ENCODE measurements at regions not wholly inside any gene's neighbourhood (a gene's known extent, or its start where the extent isn't known, plus 50 kb on each side); places are given as distances from the start of the nearest gene placed in this dataset.

DNA sequence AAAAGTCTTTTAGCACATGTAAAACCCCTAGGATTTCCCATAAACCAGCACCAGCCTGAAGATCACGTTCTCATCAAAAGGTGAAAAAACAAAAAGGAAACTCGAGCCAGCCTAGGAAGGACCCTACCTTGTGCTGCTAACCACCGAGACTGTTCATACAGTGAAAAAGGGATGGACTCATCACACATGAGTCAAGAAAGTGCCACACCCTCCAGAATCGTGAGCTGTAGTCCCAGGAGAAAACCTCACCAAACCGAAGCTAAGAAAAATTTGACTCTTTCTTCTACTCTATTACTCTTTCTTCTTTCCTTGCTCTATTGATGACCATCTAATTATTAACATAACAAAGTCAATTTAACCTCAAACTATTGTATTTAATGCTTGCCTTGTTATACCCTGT lies 124.8 kb upstream of the USP9Y start:
- no peak for DNase-seq (ENCODE audit: low read depth in 2 of 2)

DNA sequence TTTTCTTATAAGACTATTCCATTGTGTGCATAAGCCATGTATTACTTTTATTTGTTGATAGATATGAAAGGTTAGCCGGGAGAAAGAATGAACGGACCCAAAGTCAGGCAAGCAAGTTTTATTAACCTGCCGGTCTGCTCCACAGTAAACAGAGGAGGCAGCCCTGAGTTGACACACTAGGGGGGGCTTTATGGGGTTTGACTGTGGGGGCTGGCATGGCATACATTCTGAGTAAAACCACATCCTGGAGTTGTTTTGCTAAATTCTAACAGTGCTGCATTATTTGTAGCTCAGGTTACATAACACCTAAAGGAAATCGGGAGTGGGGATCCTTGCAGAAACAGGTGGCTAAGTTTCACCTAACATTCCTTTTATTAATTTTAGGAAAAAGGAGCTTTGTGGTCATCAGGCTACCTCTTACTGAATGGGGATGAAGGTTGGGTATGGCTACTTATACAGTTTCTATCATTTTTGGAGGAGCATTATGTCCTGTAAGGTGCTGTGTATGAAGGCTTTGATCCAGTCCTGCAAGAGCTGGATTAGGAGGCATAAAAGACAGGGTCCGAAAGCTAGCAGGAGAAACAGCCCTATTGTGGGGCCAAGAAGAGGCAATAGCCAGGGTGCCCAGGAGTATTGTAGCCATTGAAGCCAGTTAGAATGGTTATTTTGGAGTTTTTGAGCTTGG lies 107.4 kb upstream of the USP9Y start:
- DNase-seq (ENCODE audit: low read depth in 2 of 2), result no peak

GRCh38 chrY:12598783-12599182 lies 102.2 kb upstream of the USP9Y start:
- peak; percentile 2 to 4 for DNase-seq (ENCODE audit: low read depth in 2 of 2)

DNA sequence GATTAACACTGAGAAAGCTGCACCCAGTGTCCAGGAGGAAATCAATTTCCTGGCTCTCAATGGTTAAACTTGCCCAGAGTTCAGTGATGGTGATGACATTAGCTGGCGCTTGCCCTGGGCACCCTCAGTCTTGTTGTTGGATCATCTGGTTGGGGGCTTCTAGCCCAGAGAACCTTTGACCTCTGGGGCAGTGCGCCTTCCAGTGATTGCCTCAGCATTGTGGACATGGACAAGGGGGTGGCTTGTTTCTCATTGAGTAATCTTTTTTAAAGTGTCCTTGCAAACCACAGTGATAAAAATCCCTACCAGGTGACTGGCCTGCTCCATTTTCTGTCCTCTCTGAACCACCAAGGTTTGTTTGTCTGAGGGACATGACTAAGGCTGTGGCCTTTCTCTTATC lies 95.6 kb upstream of the USP9Y start:
- no peak for DNase-seq (ENCODE audit: low read depth in 2 of 2)

DNA sequence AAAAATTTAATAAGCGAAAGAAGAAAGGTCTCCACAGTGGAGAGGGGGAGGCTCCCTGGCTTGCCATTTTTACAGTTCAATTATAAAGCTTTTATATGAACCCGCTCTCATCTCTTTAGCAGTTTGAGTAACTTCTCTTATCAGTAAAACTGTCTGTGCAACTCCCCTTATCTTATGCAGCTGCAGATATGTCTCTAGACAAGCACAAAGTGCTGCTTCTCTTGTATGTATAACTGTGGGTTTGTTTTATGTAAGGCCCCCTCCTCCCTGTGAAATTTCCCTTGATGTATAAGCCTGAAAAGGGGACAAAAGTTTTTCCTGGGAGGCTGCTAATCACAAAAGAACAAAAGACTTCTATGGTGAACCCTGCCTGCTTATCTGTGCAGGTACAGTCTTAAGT lies 90.2 kb upstream of the USP9Y start:
- no peak for DNase-seq (ENCODE audit: low read depth in 2 of 2)

DNA sequence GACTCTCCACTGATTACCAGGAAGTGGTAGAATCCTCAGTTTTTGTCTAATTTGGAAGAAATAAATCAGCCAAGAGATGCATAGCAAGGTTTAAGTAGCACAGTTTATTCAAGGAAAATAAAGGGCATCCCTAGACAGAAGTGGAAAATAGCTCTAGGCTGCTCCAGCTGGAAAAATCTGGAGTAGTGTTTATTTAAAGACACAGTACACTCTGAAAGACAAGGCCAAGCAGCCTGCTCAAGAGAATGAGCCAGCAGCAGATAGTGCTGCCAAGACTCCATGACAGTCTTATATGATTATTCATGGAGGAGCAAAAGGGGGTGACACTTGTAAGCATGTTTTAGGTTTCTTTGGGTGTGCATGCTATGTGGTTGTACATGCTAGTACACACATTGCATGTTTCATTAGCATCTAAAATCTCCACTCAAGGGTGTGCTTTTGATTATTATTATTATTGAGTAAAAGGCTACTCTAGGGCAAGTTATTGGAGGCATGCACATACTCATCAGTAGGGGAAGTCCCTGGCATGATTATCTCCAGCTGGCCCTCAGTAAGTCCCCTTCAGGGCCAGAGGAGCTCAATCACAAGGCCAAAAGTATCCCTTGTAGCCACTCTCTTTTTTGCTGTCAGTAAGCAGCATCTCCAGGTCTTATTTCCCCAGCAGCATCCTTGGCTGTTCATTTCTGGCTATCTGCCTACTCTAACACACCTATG lies 85.1 kb upstream of the USP9Y start:
- DNase-seq (ENCODE audit: low read depth in 2 of 2), result no peak

- DNase-seq (ENCODE audit: low read depth in 2 of 2), result peak in 1 of 2 experiments; percentile 7
Measured at GRCh38 chrY:12621454-12622081, 79.5 kb upstream of the USP9Y start.

- no peak for DNase-seq (ENCODE audit: low read depth in 2 of 2)
Measured at GRCh38 chrY:12623204-12623603, 77.8 kb upstream of the USP9Y start.

GRCh38 chrY:12642986-12643385 lies 58.0 kb upstream of the USP9Y start:
- no peak for DNase-seq (ENCODE audit: low read depth in 2 of 2)

- DNase-seq (ENCODE audit: low read depth in 2 of 2), result no peak
Measured at GRCh38 chrY:12643693-12644348, 57.2 kb upstream of the USP9Y start.

DNA sequence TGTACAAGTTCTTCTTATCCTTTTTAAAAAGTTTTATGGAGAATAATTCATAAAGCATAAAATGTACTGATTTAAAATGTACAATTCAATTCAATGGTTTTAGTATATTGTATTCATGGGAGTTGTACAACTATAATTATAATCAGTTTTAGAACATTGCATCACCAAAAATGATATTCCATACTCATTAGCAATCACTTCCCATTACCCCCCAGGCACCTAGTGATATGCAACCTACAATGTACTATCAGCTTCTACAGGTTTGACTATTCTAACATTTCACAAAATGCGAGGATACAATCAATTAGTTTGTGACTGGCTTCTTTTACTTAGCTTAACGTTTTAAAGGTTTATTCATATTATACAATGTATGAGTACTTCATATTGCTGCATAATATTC lies 49.9 kb upstream of the USP9Y start:
- DNase-seq (ENCODE audit: low read depth in 2 of 2), result no peak

Measured in fibroblast of skin of left biceps (primary cell).